Left ventricle myocardium inferior (tissue), 1 donor: ENCODE measurements at regions not wholly inside any gene's neighbourhood (a gene's known extent, or its start where the extent isn't known, plus 50 kb on each side); places are given as distances from the start of the nearest gene placed in this dataset.

Source experiments
- DNase-seq: peaks from one replicate; pipeline ENCODE4 v3.0.0-alpha.2; 2020
- H3K27ac ChIP-seq: fragments of 200-600 bp; replicated peaks from 2 replicates; pipeline ENCODE4 v1.8.0; 2021
- H3K27me3 ChIP-seq: fragments of 200-600 bp; 2 replicates; pipeline ENCODE4 v1.8.0; 2021; ENCODE audit warnings: low read depth
- H3K36me3 ChIP-seq: fragments of 200-600 bp; 2 replicates; pipeline ENCODE4 v1.8.0; 2021
- H3K4me1 ChIP-seq: fragments of 200-600 bp; 2 replicates; pipeline ENCODE4 v1.8.0; 2021
- H3K4me3 ChIP-seq: fragments of 200-600 bp; 2 replicates; pipeline ENCODE4 v1.8.0; 2021; ENCODE audit warnings: mild to moderate bottlenecking, moderate library complexity
- H3K9me3 ChIP-seq: fragments of 200-600 bp; replicated peaks from 2 replicates; pipeline ENCODE4 v1.8.0; 2021
- CTCF ChIP-seq: fragments of 200-600 bp; IDR thresholded peaks from 2 replicates; pipeline ENCODE4 v1.8.0; 2021; ENCODE audit warnings: antibody characterized with exemption, mild to moderate bottlenecking, borderline replicate concordance
- intact Hi-C: fragments of 100-400 bp; cut with micrococcal nuclease; formaldehyde crosslinking; loops from one replicate; pipeline ENCODE4 v1.11.0; 2022
- donor health status: DM: no; HTN: yes; CAD: no; lungs with severe emphysema.

- Histone ChIP-seq H3K9me3 (no peaks in the 10 kb centered on the region), H3K4me3 (no peak overlapping the region), H3K4me1 (peaks cover 10% of the 10 kb centered on the region), H3K36me3 (no peaks in the 10 kb centered on the region), H3K27me3 (no peaks in the 10 kb centered on the region), H3K27ac (no peak overlapping the region)
- no peak for TF ChIP-seq CTCF
- no peak for DNase-seq
- intact Hi-C loops: no loop called here
Measured at GRCh38 chr6:145271040-145271439, 464.3 kb downstream of the EPM2A start.

DNA sequence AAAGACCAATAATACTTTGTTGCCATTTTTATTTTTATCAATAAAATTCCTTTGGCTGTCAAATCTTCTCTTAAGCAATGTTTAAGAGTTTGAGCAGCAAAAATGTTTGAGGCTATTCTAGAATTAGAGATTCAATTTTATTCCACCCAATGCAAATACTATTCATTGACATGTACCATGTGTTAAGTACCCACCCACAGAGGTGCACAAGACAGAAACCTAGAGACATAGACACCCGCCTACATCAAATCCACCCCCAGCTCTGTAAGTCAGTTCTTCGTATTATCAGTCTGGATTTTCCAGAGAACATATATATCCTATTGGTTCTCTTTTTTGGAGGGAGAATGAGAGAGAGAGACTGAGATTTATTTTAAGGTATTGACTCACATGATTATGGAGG lies 463.7 kb downstream of the EPM2A start:
- Histone ChIP-seq H3K27me3 (no peaks in the 10 kb centered on the region), H3K27ac (no peak overlapping the region), H3K4me1 (peaks cover 10% of the 10 kb centered on the region), H3K9me3 (no peaks in the 10 kb centered on the region), H3K36me3 (no peaks in the 10 kb centered on the region), H3K4me3 (no peak overlapping the region)
- intact Hi-C loops: no loop called here
- DNase-seq: no peak
- TF ChIP-seq CTCF: no peak

GRCh38 chr6:145272246-145272645 lies 463.1 kb downstream of the EPM2A start:
- H3K4me3 ChIP-seq: no peak overlapping the region
- H3K27ac ChIP-seq: no peak overlapping the region
- no peaks in the 10 kb centered on the region for H3K36me3 ChIP-seq
- no peak for DNase-seq
- intact Hi-C loops: no loop called here
- H3K4me1 ChIP-seq: peaks cover 10% of the 10 kb centered on the region
- no peak for TF ChIP-seq CTCF
- H3K27me3 ChIP-seq: no peaks in the 10 kb centered on the region
- no peaks in the 10 kb centered on the region for H3K9me3 ChIP-seq

- no peak for TF ChIP-seq CTCF
- intact Hi-C loops: no loop called here
- no peaks in the 10 kb centered on the region for H3K9me3 ChIP-seq
- no peak overlapping the region for H3K27ac ChIP-seq
- no peak for DNase-seq
- H3K4me1 ChIP-seq: peaks cover 15% of the 10 kb centered on the region
- H3K4me3 ChIP-seq: no peak overlapping the region
- no peaks in the 10 kb centered on the region for H3K36me3 ChIP-seq
- no peaks in the 10 kb centered on the region for H3K27me3 ChIP-seq
Measured at GRCh38 chr6:145273136-145273535, 462.2 kb downstream of the EPM2A start.

- peaks cover 17% of the 10 kb centered on the region for H3K4me1 ChIP-seq
- no peaks in the 10 kb centered on the region for H3K36me3 ChIP-seq
- H3K9me3 ChIP-seq: no peaks in the 10 kb centered on the region
- TF ChIP-seq CTCF: no peak
- H3K27me3 ChIP-seq: no peaks in the 10 kb centered on the region
- DNase-seq: no peak
- intact Hi-C loops: no loop called here
- no peak overlapping the region for H3K27ac ChIP-seq
- H3K4me3 ChIP-seq: no peak overlapping the region
Measured at GRCh38 chr6:145274083-145274482, 461.2 kb downstream of the EPM2A start.

GRCh38 chr6:145275019-145275418 lies 460.3 kb downstream of the EPM2A start:
- no peak for TF ChIP-seq CTCF
- intact Hi-C loops: no loop called here
- Histone ChIP-seq H3K27ac (no peak overlapping the region), H3K36me3 (no peaks in the 10 kb centered on the region), H3K4me1 (peaks cover 17% of the 10 kb centered on the region), H3K9me3 (no peaks in the 10 kb centered on the region), H3K4me3 (no peak overlapping the region), H3K27me3 (no peaks in the 10 kb centered on the region)
- DNase-seq: no peak
